SK-N-SH (cell line): ENCODE measurements at regions not wholly inside any gene's neighbourhood (a gene's known extent, or its start where the extent isn't known, plus 50 kb on each side); places are given as distances from the start of the nearest gene placed in this dataset.

Experiments used
- CTCF ChIA-PET: fragments of 300-600, 350-600 bp; formaldehyde crosslinking; extraction: SDS; loops from one replicate; lab custom pipeline; 2021; lab: Yijun Ruan, JAX
- POLR2A ChIA-PET: fragments of 350-600 bp; sonication (Branson Sonifier 250); formaldehyde crosslinking; extraction: SDS; loops from one replicate; lab custom pipeline; 2020; ENCODE audit warnings: antibody characterized with exemption, inconsistent platforms; lab: Yijun Ruan, JAX
- DNase-seq: peaks from one replicate; pipeline ENCODE4 v3.0.0; 2012
- H2AFZ ChIP-seq: fragments of 200-600 bp; sonication (generic); 2 replicates; pipeline ENCODE4 v1.8.1; 2016; ENCODE audit warnings: antibody characterized with exemption, mild to moderate bottlenecking, low read depth
- H3F3A ChIP-seq: fragments of 200-600 bp; sonication (generic); replicated peaks from 2 replicates; pipeline ENCODE3; 2016; ENCODE audit warnings: antibody characterized with exemption, mild to moderate bottlenecking; ENCODE audit not compliant: insufficient read depth
- H3K27ac ChIP-seq, 2 experiments: fragments of 200-500 bp in 1 of 2; fragments of 200-600 bp in 1 of 2; sonication (Bioruptor generic) in 1 of 2; sonication (generic), shearing (Covaris generic) in 1 of 2; 2 replicates each; pipeline versions ENCODE4 v1.5.1 to v1.6.1; 2014 to 2016; ENCODE audit warnings: low read depth in 2 of 2, inconsistent platforms in 1 of 2, low read length in 1 of 2, mild to moderate bottlenecking in 1 of 2, mixed read lengths in 1 of 2
- H3K27me3 ChIP-seq: fragments of 200-600 bp; sonication (generic), shearing (Covaris generic); 2 replicates; pipeline ENCODE4 v1.6.1; 2016; ENCODE audit warnings: mixed run types; ENCODE audit not compliant: insufficient read depth
- H3K36me3 ChIP-seq, 2 experiments: fragments of 200-500 bp in 1 of 2; fragments of 200-600 bp in 1 of 2; sonication (Bioruptor generic) in 1 of 2; sonication (generic) in 1 of 2; replicated peaks in 1 of 2; 2 replicates each; pipeline versions ENCODE3 to v1.5.1; 2014 to 2016; ENCODE audit warnings: low read length in 1 of 2, mild to moderate bottlenecking in 1 of 2; ENCODE audit not compliant: insufficient read depth in 2 of 2, control insufficient read depth in 1 of 2
- H3K4me1 ChIP-seq, 2 experiments: fragments of 200-500 bp in 1 of 2; fragments of 200-600 bp in 1 of 2; sonication (Bioruptor generic) in 1 of 2; sonication (generic), shearing (Covaris generic) in 1 of 2; 2 replicates each; pipeline versions ENCODE4 v1.5.1 to v1.6.1; 2014 to 2016; ENCODE audit warnings: low read depth in 1 of 2, low read length in 1 of 2, mixed run types in 1 of 2; ENCODE audit not compliant: insufficient read depth in 2 of 2, control insufficient read depth in 1 of 2
- H3K4me2 ChIP-seq: fragments of 200-600 bp; sonication (generic), shearing (Covaris generic); 2 replicates; pipeline ENCODE4 v1.6.1; 2017; ENCODE audit warnings: mixed run types
- H3K4me3 ChIP-seq, 2 experiments: fragments of 200-500 bp in 1 of 2; fragments of 200-600 bp in 1 of 2; sonication (Bioruptor generic) in 1 of 2; sonication (generic), shearing (Covaris generic) in 1 of 2; 2 replicates each; pipeline versions ENCODE4 v1.5.1 to v1.8.1; 2014 to 2016; ENCODE audit warnings: low read depth in 2 of 2, inconsistent platforms in 1 of 2, low read length in 1 of 2, mild to moderate bottlenecking in 1 of 2, mixed read lengths in 1 of 2, moderate library complexity in 1 of 2
- H3K79me2 ChIP-seq: fragments of 200-600 bp; sonication (generic); 2 replicates; pipeline ENCODE4 v1.8.1; 2017; ENCODE audit warnings: mild to moderate bottlenecking; ENCODE audit not compliant: insufficient read depth
- H3K9ac ChIP-seq: fragments of 200-600 bp; sonication (generic); 2 replicates; pipeline ENCODE4 v1.6.1; 2017; ENCODE audit warnings: mixed run types
- H3K9me2 ChIP-seq: fragments of 200-600 bp; sonication (generic); 2 replicates; pipeline ENCODE4 v1.6.1; 2017; ENCODE audit warnings: mixed run types
- H3K9me3 ChIP-seq: fragments of 200-600 bp; sonication (generic); 2 replicates; pipeline ENCODE4 v1.6.1; 2017; ENCODE audit warnings: mixed run types, mild to moderate bottlenecking, moderate library complexity
- H4K20me1 ChIP-seq: fragments of 200-600 bp; sonication (generic); 2 replicates; pipeline ENCODE4 v1.6.1; 2017; ENCODE audit warnings: mild to moderate bottlenecking, mixed run types; ENCODE audit not compliant: insufficient read depth
- CHD2 ChIP-seq: fragments of 150-350 bp; IDR thresholded peaks from 2 replicates; pipeline ENCODE4 v1.6.1; 2018; ENCODE audit warnings: low read length; ENCODE audit not compliant: partially characterized antibody
- EP300 ChIP-seq, 2 experiments: IDR thresholded peaks; 2 replicates each; pipeline versions ENCODE4 v1.4.0 to v1.6.1; 2012; ENCODE audit warnings: borderline replicate concordance in 1 of 2, low read depth in 1 of 2, low read length in 1 of 2
- FOXM1 ChIP-seq: IDR thresholded peaks from 2 replicates; pipeline ENCODE4 v1.4.0; 2012; ENCODE audit warnings: low read depth, mild to moderate bottlenecking
- MXI1 ChIP-seq: IDR thresholded peaks from 2 replicates; pipeline ENCODE4 v1.6.1; 2012; ENCODE audit warnings: mild to moderate bottlenecking, low read depth, low read length, improper control_type of control experiment
- NRF1 ChIP-seq: IDR thresholded peaks from 2 replicates; pipeline ENCODE4 v1.6.1; 2012; ENCODE audit warnings: low read depth, mild to moderate bottlenecking, low read length
- RCOR1 ChIP-seq: fragments of 150-350 bp; IDR thresholded peaks from 2 replicates; pipeline ENCODE4 v1.6.1; 2017; ENCODE audit warnings: antibody characterized with exemption, low read length
- RXRA ChIP-seq: IDR thresholded peaks from 2 replicates; pipeline ENCODE4 v1.4.0; 2012; ENCODE audit warnings: low read depth, mild to moderate bottlenecking, borderline replicate concordance
- TAF1 ChIP-seq: IDR thresholded peaks from 2 replicates; pipeline ENCODE4 v1.6.1; 2012; ENCODE audit warnings: low read depth, mild to moderate bottlenecking, low read length, moderate library complexity, borderline replicate concordance
- TEAD4 ChIP-seq: IDR thresholded peaks from 2 replicates; pipeline ENCODE4 v1.4.0; 2012; ENCODE audit warnings: mild to moderate bottlenecking, borderline replicate concordance; ENCODE audit not compliant: insufficient read depth
- WGBS: methylation state at CpG from one replicate; pipeline ENCODE4 v1.1.6; 2017; ENCODE audit warnings: low lambda C conversion rate; 5-methylcytosine and 5-hydroxymethylcytosine counted together
- TF ChIP-seq, protein P1 (sequence below): IDR thresholded peaks from 2 replicates; pipeline ENCODE4 v1.4.0; 2012; ENCODE audit warnings: low read depth, borderline replicate concordance
- TF ChIP-seq, protein P2 (sequence below): IDR thresholded peaks from 2 replicates; pipeline ENCODE4 v1.4.0; 2012; ENCODE audit warnings: low read depth, borderline replicate concordance
- TF ChIP-seq, protein P3 (sequence below): IDR thresholded peaks from 2 replicates; pipeline ENCODE4 v1.4.0; 2012; ENCODE audit warnings: low read depth
- TF ChIP-seq, protein P4 (sequence below): fragments of 200-600 bp; sonication (generic); IDR thresholded peaks from 2 replicates; pipeline ENCODE4 v1.6.1; 2017; ENCODE audit warnings: antibody characterized with exemption, mild to moderate bottlenecking, moderate library complexity

DNA sequence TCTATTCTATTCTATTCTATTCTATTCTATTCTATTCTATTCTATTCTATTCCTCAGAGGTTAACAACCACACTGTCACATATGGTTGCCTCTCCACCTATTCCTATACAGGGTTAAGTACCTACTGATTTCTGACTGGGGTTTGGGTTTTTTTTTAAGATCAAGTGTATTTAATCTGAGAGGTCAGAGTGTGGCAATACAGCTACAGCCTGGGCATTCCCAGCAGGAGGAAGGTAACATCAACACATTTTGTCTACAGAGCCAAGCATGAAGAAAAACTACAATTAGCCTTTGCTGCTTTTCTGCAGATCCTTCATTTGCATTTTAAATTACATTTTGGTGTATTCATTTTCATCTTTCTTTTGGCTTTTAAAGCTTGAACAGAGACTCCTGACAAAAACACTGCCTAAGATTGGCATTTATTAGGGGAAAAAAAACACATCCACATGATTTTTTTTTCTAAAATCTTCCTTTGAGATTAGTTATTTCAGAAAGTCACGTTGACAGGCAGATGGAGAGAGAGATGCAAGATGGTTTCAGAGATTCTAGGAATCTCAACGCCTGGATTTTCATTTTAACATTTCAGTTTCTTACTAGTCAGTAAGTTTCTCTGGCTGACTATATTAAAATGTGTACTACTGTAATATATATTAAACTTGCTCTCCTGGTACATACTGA lies 255.9 kb upstream of the TET2 start:
- 0% methylated on average over 2 of the region's 2 CpGs for WGBS
- H3K9me3 ChIP-seq: no peaks in the 10 kb centered on the region
- DNase-seq: no peak
- no peaks in the 10 kb centered on the region for H3K4me1 ChIP-seq
- H3K4me2 ChIP-seq: no peak overlapping the region
- no peak for TF ChIP-seq EP300 (IDR thresholded peaks at IDR 0.05; ENCODE audit: borderline replicate concordance in 1 of 2, low read depth in 1 of 2, low read length in 1 of 2)
- TF ChIP-seq TEAD4: no peak
- no peak for TF ChIP-seq TAF1
- TF ChIP-seq, protein P1, sequence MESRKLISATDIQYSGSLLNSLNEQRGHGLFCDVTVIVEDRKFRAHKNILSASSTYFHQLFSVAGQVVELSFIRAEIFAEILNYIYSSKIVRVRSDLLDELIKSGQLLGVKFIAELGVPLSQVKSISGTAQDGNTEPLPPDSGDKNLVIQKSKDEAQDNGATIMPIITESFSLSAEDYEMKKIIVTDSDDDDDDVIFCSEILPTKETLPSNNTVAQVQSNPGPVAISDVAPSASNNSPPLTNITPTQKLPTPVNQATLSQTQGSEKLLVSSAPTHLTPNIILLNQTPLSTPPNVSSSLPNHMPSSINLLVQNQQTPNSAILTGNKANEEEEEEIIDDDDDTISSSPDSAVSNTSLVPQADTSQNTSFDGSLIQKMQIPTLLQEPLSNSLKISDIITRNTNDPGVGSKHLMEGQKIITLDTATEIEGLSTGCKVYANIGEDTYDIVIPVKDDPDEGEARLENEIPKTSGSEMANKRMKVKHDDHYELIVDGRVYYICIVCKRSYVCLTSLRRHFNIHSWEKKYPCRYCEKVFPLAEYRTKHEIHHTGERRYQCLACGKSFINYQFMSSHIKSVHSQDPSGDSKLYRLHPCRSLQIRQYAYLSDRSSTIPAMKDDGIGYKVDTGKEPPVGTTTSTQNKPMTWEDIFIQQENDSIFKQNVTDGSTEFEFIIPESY: no peak
- TF ChIP-seq, protein P2, sequence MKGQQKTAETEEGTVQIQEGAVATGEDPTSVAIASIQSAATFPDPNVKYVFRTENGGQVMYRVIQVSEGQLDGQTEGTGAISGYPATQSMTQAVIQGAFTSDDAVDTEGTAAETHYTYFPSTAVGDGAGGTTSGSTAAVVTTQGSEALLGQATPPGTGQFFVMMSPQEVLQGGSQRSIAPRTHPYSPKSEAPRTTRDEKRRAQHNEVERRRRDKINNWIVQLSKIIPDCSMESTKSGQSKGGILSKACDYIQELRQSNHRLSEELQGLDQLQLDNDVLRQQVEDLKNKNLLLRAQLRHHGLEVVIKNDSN: no peak
- TF ChIP-seq FOXM1: no peak
- TF ChIP-seq MXI1: no peak
- TF ChIP-seq, protein P3, sequence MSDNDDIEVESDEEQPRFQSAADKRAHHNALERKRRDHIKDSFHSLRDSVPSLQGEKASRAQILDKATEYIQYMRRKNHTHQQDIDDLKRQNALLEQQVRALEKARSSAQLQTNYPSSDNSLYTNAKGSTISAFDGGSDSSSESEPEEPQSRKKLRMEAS: no peak
- no peak for TF ChIP-seq NRF1
- TF ChIP-seq, protein P4, sequence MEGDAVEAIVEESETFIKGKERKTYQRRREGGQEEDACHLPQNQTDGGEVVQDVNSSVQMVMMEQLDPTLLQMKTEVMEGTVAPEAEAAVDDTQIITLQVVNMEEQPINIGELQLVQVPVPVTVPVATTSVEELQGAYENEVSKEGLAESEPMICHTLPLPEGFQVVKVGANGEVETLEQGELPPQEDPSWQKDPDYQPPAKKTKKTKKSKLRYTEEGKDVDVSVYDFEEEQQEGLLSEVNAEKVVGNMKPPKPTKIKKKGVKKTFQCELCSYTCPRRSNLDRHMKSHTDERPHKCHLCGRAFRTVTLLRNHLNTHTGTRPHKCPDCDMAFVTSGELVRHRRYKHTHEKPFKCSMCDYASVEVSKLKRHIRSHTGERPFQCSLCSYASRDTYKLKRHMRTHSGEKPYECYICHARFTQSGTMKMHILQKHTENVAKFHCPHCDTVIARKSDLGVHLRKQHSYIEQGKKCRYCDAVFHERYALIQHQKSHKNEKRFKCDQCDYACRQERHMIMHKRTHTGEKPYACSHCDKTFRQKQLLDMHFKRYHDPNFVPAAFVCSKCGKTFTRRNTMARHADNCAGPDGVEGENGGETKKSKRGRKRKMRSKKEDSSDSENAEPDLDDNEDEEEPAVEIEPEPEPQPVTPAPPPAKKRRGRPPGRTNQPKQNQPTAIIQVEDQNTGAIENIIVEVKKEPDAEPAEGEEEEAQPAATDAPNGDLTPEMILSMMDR: no peak
- no peak for TF ChIP-seq RCOR1
- TF ChIP-seq CHD2: no peak
- TF ChIP-seq RXRA: no peak
- TF ChIP-seq, all 33 proteins: peak for 0
- Histone ChIP-seq H4K20me1 (no peaks in the 10 kb centered on the region), H3K79me2 (no peaks in the 10 kb centered on the region), H3K9me2 (no peaks in the 10 kb centered on the region), H2AFZ (no peak overlapping the region), H3K9ac (no peak overlapping the region), H3F3A (no peaks in the 10 kb centered on the region), H3K36me3 (no peaks in the 10 kb centered on the region), H3K4me3 (no peak overlapping the region), H3K27ac (no peak overlapping the region), H3K27me3 (no peaks in the 10 kb centered on the region)
- POLR2A ChIA-PET: no interaction called here
- CTCF ChIA-PET: no interaction called here
